Stimulated activated CD4-positive, alpha-beta T cell treated with anti-CD3 and anti-CD28 coated beads, Interleukin-4, amount 100 ng/mL, for 1 hour (primary cell): ENCODE measurements at regions not wholly inside any gene's neighbourhood (a gene's known extent, or its start where the extent isn't known, plus 50 kb on each side); places are given as distances from the start of the nearest gene placed in this dataset.
"Not testable (repeated sequence)": the region's sequence is repeated elsewhere in the genome, so short reads cannot be mapped to it uniquely, and the experiment has no call there.

Experiments used
- DNase-seq: peaks from one replicate; pipeline ENCODE4 v3.0.0-alpha.2; 2020

DNA sequence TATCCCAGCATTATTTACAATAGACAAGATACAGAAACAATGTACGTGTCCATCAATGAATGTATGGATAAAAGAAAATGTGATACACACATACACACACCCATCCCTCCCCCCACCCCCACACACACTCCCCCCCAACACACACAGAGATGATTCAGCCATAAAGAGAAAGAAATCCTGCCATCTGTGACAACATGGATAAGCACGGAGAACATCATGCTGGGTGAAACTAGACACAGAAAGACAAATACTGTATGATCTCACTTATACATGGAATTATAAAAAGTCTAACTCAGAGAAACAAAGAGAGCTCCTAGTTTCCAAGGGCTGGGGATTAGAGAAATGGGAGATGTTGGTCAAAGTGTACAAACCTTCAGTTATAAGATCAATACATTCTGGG, 104.8 kb upstream of the LY86 start:
- no peak for DNase-seq

DNA sequence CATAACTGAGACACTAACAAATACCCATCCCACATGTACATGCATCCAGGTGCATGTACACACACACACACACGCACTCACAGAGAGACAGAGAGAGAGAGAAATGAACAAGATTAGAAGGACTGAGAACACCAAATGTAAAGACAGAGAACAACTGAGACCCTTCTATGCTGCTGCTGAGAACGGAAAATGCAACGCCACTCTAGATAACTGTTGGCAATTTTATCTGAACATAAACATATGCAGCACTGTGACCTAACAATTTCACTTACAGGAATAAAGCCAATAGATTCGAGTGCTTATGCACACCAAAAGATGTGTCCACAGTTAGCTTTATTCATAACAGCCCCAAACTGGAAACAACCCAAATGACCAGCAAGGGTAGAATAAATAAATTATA, 103.8 kb upstream of the LY86 start:
- DNase-seq = no peak

DNA sequence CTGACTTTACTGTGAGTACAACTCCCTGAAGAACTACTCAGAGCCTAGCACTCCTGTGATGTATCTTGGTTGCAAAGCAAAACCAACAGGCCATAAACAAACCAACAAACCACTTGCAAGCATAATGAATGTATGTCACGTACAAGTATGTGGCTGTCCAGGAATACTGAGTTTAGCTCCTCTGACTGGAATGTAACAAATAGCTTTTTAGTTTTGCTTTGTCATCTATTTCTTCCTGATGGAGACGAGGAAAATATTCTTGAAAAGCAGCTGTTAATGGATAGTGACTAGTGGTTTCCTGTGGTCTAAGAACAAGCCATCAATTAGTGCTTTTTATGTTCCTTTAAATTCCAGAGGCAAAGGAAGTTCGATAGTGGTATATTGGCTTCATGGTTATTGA, 101.9 kb upstream of the LY86 start:
- DNase-seq = no peak

- no peak for DNase-seq
Measured at GRCh38 chr6:6491761-6492160, 96.8 kb upstream of the LY86 start.

DNA sequence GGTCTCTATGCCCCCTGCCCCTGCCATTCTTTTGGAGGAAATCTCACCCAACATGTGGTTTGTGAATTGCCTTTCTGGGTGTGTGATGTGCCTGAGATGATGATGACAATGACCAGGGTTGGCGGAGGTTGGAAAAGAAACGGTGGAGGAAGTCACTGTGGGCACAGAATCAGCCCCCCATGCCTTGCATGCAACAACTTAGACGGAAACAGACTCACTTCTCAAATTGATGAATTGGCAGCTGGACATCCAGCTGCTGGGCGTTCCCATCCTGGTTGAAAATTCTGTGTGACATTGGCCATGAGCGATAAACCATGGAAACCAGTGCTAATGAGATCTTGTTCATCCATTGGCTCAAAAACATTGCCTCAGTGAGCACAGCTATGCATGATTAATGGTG, 95.8 kb upstream of the LY86 start:
- no peak for DNase-seq

DNA sequence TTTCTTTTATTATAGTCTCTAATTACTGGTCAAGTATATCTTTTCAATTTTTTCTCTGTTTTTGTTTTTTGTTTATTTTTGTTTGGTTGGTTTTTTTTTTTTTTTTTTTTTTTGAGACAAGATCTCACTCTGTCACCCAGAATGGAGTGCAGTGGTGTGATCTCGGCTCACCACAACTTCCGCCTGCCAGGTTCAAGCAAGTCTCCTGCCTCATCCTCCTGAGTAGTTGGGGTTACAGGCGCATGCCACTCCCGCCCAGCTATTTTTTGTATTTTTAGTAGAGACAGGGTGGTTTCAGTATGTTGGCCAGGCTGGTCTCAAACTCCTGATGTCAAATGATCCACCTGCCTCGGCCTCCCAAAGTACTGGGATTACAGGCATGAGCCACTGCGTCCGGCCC, 94.4 kb upstream of the LY86 start:
- DNase-seq = not testable (repeated sequence)

GRCh38 chr6:6494677-6495076, 93.8 kb upstream of the LY86 start:
- DNase-seq = no peak

GRCh38 chr6:6495851-6496250, 92.7 kb upstream of the LY86 start:
- DNase-seq = no peak

DNA sequence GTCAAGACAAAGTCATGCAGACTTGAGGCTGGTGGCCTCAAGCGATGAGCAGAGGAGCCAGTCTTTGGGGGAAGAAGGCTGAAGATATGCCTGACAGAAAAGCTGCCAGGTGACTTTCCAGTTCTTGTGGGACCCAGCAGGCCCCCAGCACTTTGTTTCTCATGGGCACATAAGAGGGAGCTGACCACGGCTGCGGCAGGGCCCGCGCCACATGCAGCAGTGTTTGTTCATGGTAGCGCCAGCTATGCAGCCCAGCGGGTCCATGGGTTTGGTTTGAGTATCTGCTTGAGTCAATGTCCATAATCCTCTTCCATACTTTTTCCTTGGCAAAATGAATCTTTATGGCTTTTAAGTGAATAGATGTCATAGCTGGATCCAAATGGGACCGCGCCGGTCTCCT, 91.0 kb upstream of the LY86 start:
- no peak for DNase-seq

GRCh38 chr6:6497976-6498375, 90.5 kb upstream of the LY86 start:
- DNase-seq = no peak

DNA sequence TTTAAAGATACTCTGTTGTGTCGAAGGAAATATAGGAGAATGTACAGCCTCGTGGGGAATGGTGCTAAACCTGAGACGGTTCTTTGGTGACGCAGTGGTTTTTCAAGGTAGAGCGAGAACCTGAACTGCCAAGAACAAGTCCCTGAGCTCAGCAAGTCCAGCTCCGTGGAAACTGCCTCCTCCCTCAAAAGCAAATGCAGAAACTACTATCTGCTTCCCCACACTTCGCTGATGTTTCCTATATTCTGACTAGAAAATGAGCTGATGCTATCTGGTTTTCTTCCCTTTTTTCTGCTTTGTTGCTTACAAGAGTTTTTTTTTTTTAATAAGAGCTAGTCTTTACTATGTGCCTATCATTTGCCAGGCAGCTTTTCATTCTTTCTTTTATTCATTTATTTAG, 85.3 kb upstream of the LY86 start:
- no peak for DNase-seq

DNA sequence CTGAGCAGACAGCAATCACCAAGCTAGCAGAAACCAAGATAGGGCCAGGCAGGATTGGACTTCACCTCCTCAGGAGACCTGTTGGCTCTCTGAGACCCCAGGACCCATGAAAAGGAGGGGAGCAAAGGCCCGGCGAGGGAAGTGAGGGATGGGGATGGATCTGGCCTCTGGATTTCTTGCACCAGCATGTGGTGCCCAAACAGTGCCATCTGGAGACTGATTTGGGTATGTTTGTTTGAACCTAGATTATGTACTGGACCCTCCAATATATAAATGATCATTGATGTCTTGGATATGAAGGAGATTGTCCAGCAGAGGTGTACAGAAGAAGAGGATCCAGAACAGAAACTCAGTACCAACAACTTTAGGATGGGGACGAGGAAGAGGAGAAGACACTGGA, 83.4 kb upstream of the LY86 start:
- DNase-seq = no peak

DNA sequence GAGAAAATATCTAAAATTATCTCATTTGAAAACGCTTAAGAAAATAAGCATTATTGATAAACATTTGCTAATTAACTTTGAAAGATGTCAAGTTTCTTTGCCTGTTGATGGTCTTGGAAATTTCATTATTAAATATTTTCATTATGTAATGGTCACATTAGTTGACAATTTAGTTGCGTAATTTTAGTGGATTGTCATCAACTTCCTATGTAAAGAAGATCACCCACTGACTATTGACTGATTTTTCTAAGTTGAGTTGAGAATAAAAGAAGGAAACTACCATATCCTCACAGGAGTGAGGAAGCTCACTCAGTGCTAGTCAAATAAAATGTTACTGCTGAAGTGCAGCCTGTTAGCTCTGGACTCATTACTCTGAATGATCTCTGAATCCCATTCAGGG, 79.9 kb upstream of the LY86 start:
- DNase-seq = no peak

- no peak for DNase-seq
Measured at GRCh38 chr6:6509284-6509683, 79.2 kb upstream of the LY86 start.

DNA sequence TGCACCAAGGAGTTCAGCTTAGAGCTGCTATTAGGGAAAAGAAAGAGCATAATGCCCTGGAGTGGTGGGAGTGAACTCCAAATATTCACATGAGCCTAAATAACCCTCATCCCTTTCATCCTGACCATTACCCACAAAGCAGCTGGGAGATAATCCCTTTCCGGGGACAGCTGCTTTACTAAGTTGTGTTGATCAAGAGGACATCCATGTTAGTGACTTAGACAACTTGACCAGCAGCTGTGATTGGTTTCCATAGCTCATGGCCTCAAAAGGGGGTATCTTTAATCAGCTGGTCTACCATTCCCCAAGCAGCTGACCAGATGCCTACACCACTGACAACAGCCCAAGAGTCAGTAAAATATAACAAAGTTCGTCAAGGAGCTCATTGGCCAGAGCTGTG, 75.8 kb upstream of the LY86 start:
- no peak for DNase-seq

GRCh38 chr6:6515691-6516607, 72.6 kb upstream of the LY86 start:
- peak; percentile 37 for DNase-seq

- DNase-seq = no peak
Measured at GRCh38 chr6:6516666-6517458, 71.7 kb upstream of the LY86 start.

DNA sequence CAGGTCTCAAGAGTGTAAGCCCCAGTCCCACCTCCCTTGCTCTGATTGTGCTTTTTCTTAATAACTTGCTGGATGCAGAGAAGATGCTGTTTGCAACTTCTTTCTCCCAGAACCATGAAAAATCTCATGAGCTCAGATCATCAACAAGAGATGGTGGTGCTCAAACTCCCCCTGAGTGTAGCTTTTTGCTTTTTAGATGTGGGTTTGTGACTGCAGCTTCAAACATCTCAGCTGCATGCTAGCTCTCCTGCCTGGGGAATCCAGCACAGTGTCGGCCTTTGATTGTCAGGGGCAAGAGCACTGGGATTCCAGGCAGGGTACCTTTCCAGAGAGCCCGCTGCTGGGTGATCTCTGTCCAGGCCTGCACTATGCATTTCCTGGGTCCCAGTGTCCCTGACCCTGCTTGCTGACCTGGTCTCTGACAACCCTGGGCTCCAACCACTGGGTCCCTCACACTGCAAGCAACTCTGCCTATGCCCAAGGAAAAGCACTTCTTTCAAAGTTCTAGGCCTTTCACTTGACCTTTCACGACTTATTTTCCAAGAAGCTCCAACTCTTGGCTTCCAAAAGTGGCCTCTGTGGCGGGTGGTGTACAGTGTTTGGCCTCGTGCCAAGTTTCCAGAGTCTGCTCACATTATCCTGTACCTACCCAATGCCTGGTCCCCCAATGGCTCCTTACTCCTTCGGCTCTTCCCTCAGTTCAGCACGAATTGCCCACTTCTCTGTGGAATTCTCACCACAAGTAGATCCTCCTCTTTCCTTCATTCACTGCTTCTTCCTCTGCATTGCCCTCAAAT, 69.7 kb upstream of the LY86 start:
- DNase-seq = no peak

- DNase-seq = no peak
Measured at GRCh38 chr6:6521961-6522482, 66.5 kb upstream of the LY86 start.

DNA sequence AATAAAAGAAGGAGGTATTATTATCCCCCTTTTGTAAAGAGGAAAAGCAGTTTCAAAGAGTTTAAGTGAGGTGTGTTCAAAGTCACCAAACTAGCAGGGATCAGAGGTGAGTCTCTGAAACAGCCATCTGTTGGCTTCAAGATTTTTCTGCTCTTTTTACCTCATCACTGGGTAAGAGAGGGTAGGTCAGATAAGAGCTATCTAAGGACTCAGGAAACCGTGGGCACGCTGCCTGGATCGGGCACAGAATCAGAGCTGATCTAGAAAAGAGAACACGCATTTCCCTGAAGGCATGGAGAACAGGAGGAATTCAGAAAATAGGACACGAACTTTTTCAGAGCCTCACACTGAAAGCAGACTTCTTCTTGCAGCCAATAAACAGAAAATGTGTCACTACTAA, 65.8 kb upstream of the LY86 start:
- no peak for DNase-seq

- DNase-seq = no peak
Measured at GRCh38 chr6:6524951-6525350, 63.6 kb upstream of the LY86 start.

- DNase-seq = no peak
Measured at GRCh38 chr6:6525933-6526332, 62.6 kb upstream of the LY86 start.

DNA sequence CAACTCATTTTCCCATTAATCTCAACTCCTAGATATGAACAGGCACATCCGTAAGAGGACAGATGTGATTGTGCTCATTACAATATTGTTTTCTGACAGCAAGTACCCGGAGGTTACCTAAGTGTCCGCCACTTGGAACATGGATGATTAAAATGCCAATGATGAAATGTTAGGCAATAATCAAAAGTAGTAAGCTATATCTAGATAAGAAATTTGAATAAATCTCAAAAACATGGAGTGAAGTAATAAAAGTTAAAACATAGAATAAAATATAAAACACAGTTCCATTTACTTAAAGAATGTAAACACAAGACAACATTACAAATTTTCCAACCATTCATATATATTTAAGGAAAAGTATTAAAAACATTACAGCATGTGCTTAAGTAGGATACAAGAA, 59.2 kb upstream of the LY86 start:
- no peak for DNase-seq
